WTC11 (cell line): ENCODE measurements at regions not wholly inside any gene's neighbourhood (a gene's known extent, or its start where the extent isn't known, plus 50 kb on each side); places are given as distances from the start of the nearest gene placed in this dataset.

ENCODE experiments used
- ATF2 ChIP-seq: sonication (generic); formaldehyde crosslinking; IDR thresholded peaks from 2 replicates; pipeline ENCODE4 v1.8.1; 2022; ENCODE audit warnings: low read depth, missing genetic modification reagents, borderline replicate concordance
- CREM ChIP-seq: sonication (generic); formaldehyde crosslinking; IDR thresholded peaks from 2 replicates; pipeline ENCODE4 v1.8.1; 2022; ENCODE audit warnings: mild to moderate bottlenecking, missing genetic modification reagents, moderate library complexity
- CTCF ChIP-seq: fragments of 200-600 bp; IDR thresholded peaks from 2 replicates; pipeline ENCODE4 v1.8.0; 2022; ENCODE audit warnings: antibody characterized with exemption
- FOXJ3 ChIP-seq: sonication (generic); formaldehyde crosslinking; IDR thresholded peaks from 2 replicates; pipeline ENCODE4 v1.9.0; 2021; ENCODE audit warnings: missing genetic modification reagents, mild to moderate bottlenecking, borderline replicate concordance
- FOXK1 ChIP-seq: sonication (generic); formaldehyde crosslinking; IDR thresholded peaks from 2 replicates; pipeline ENCODE4 v1.8.0; 2022; ENCODE audit warnings: mild to moderate bottlenecking, moderate library complexity, missing genetic modification reagents
- IRF2 ChIP-seq: sonication (generic); formaldehyde crosslinking; IDR thresholded peaks from 2 replicates; pipeline ENCODE4 v1.8.0; 2022; ENCODE audit warnings: low read depth, missing genetic modification reagents, borderline replicate concordance
- MAX ChIP-seq: sonication (generic); formaldehyde crosslinking; IDR thresholded peaks from 2 replicates; pipeline ENCODE4 v1.8.0; 2022; ENCODE audit warnings: mild to moderate bottlenecking, missing genetic modification reagents
- PRDM15 ChIP-seq: sonication (generic); formaldehyde crosslinking; IDR thresholded peaks from 2 replicates; pipeline ENCODE4 v1.8.0; 2022; ENCODE audit warnings: missing genetic modification reagents
- SP1 ChIP-seq: sonication (generic); formaldehyde crosslinking; conservative IDR thresholded peaks from 2 replicates; pipeline ENCODE4 v1.8.1; 2022; ENCODE audit warnings: missing genetic modification reagents
- STAT6 ChIP-seq: sonication (generic); formaldehyde crosslinking; conservative IDR thresholded peaks from 2 replicates; pipeline ENCODE4 v1.8.1; 2023; ENCODE audit warnings: mild to moderate bottlenecking, low read depth, missing genetic modification reagents, moderate library complexity
- TEAD1 ChIP-seq: sonication (generic); formaldehyde crosslinking; IDR thresholded peaks from 2 replicates; pipeline ENCODE4 v1.8.0; 2022; ENCODE audit warnings: mild to moderate bottlenecking, missing genetic modification reagents
- TEAD4 ChIP-seq: sonication (generic); formaldehyde crosslinking; IDR thresholded peaks from 2 replicates; pipeline ENCODE4 v1.8.0; 2022; ENCODE audit warnings: mild to moderate bottlenecking, missing genetic modification reagents
- USF1 ChIP-seq: sonication (generic); formaldehyde crosslinking; IDR thresholded peaks from 2 replicates; pipeline ENCODE4 v1.8.0; 2022; ENCODE audit warnings: mild to moderate bottlenecking, missing genetic modification reagents

- TF ChIP-seq USF1 (no peak), CTCF (no peak), SP1 (CRISPR knock-in tag) (no peak), TEAD4 (CRISPR knock-in tag) (no peak), CREM (CRISPR knock-in tag) (no peak), FOXK1 (no peak), ATF2 (CRISPR knock-in tag) (no peak), TEAD1 (no peak), PRDM15 (CRISPR knock-in tag) (no peak), FOXJ3 (CRISPR knock-in tag) (no peak), IRF2 (CRISPR knock-in tag) (no peak), STAT6 (CRISPR knock-in tag) (no peak), MAX (CRISPR knock-in tag) (no peak)
These were observed 548.5 kb upstream of the NRP1 start for GRCh38 chr10:33882996-33883395.
